HEK293 (cell line): ENCODE measurements at regions not wholly inside any gene's neighbourhood (a gene's known extent, or its start where the extent isn't known, plus 50 kb on each side); places are given as distances from the start of the nearest gene placed in this dataset.

Source experiments
- CTCF ChIA-PET: fragments of 350-600 bp; formaldehyde crosslinking; extraction: SDS; loops from one replicate; lab custom pipeline; 2021; ENCODE audit warnings: antibody characterized with exemption; lab: Yijun Ruan, JAX
- POLR2A ChIA-PET: fragments of 300-600 bp; formaldehyde crosslinking; extraction: SDS; loops from one replicate; lab custom pipeline; 2020; ENCODE audit warnings: antibody characterized with exemption, inconsistent platforms; lab: Yijun Ruan, JAX
- H3K27ac ChIP-seq: fragments of 200-500 bp; sonication (Bioruptor generic); 2 replicates; pipeline ENCODE4 v1.5.1; 2014; ENCODE audit warnings: low read depth, low read length, control low read depth, inconsistent platforms; ENCODE audit errors: extremely low read depth
- H3K36me3 ChIP-seq, 2 experiments: fragments of 200-500 bp in 1 of 2; sonication (Bioruptor generic) in 1 of 2; 1 replicate in 1 of 2; 2 replicates in 1 of 2; pipeline ENCODE4 v1.5.1; 2014 to 2017; ENCODE audit warnings: inconsistent platforms in 2 of 2, low read length in 2 of 2; ENCODE audit not compliant: control insufficient read depth in 2 of 2, insufficient read depth in 1 of 2
- H3K4me1 ChIP-seq: fragments of 200-500 bp; sonication (Bioruptor generic); 2 replicates; pipeline ENCODE4 v1.5.1; 2014; ENCODE audit warnings: mild to moderate bottlenecking, low read length, inconsistent platforms; ENCODE audit not compliant: control insufficient read depth, insufficient read depth
- H3K4me3 ChIP-seq: 2 replicates; pipeline ENCODE4 v1.5.1; 2011; ENCODE audit warnings: low read depth, mild to moderate bottlenecking, control low read depth, low read length, moderate library complexity
- H3K9me3 ChIP-seq: fragments of 200-500 bp; sonication (Bioruptor generic); 2 replicates; pipeline ENCODE4 v1.5.1; 2014; ENCODE audit warnings: low read depth, low read length, inconsistent platforms; ENCODE audit not compliant: control insufficient read depth, insufficient read depth
- GLI2 ChIP-seq: fragments of 450-650 bp; formaldehyde crosslinking; IDR thresholded peaks from 2 replicates; pipeline ENCODE4; 2017; ENCODE audit warnings: missing biosample characterization, missing genetic modification characterization, low read depth, borderline replicate concordance
- SETDB1 ChIP-seq: IDR thresholded peaks from one replicate; pipeline ENCODE4 v1.6.1; 2017; ENCODE audit warnings: mild to moderate bottlenecking, low read length, moderate library complexity, mixed read lengths; ENCODE audit not compliant: insufficient read length
- ZBTB49 ChIP-seq: fragments of 450-650 bp; formaldehyde crosslinking; IDR thresholded peaks from 2 replicates; pipeline ENCODE4 v1.5.1; 2016; ENCODE audit warnings: missing biosample characterization, missing genetic modification characterization, low read depth
- ZNF121 ChIP-seq: fragments of 450-650 bp; formaldehyde crosslinking; IDR thresholded peaks from 2 replicates; pipeline ENCODE4 v1.5.1; 2016; ENCODE audit warnings: missing biosample characterization, missing genetic modification characterization
- ZNF18 ChIP-seq: fragments of 450-650 bp; formaldehyde crosslinking; IDR thresholded peaks from 2 replicates; pipeline ENCODE4 v1.5.1; 2016; ENCODE audit warnings: missing biosample characterization, missing genetic modification characterization
- ZNF221 ChIP-seq: fragments of 450-650 bp; formaldehyde crosslinking; IDR thresholded peaks from 2 replicates; pipeline ENCODE4 v1.5.1; 2017; ENCODE audit warnings: missing biosample characterization, missing genetic modification characterization, borderline replicate concordance
- ZNF239 ChIP-seq: fragments of 450-650 bp; formaldehyde crosslinking; IDR thresholded peaks from 2 replicates; pipeline ENCODE4 v1.5.1; 2016; ENCODE audit warnings: missing biosample characterization, missing genetic modification characterization
- ZNF280D ChIP-seq: fragments of 450-650 bp; formaldehyde crosslinking; IDR thresholded peaks from 2 replicates; pipeline ENCODE4 v1.5.1; 2016; ENCODE audit warnings: missing biosample characterization, missing genetic modification characterization
- ZNF37A ChIP-seq: fragments of 450-650 bp; IDR thresholded peaks from 2 replicates; pipeline ENCODE4 v1.5.1; 2018; ENCODE audit warnings: missing biosample characterization, missing genetic modification characterization
- ZNF404 ChIP-seq: fragments of 450-650 bp; formaldehyde crosslinking; IDR thresholded peaks from 2 replicates; pipeline ENCODE4 v1.5.1; 2017; ENCODE audit warnings: missing biosample characterization, missing genetic modification characterization
- ZNF426 ChIP-seq: fragments of 450-650 bp; formaldehyde crosslinking; IDR thresholded peaks from 2 replicates; pipeline ENCODE4 v1.5.1; 2017; ENCODE audit warnings: missing biosample characterization, missing genetic modification characterization, mild to moderate bottlenecking, inconsistent platforms, moderate library complexity
- ZNF580 ChIP-seq: fragments of 450-650 bp; formaldehyde crosslinking; IDR thresholded peaks from 2 replicates; pipeline ENCODE4 v1.5.1; 2016; ENCODE audit warnings: missing biosample characterization, missing genetic modification characterization
- ZNF792 ChIP-seq: fragments of 450-650 bp; formaldehyde crosslinking; IDR thresholded peaks from 2 replicates; pipeline ENCODE4 v1.5.1; 2016; ENCODE audit warnings: missing biosample characterization, missing genetic modification characterization
- ZNF830 ChIP-seq: fragments of 450-650 bp; IDR thresholded peaks from 2 replicates; pipeline ENCODE4 v1.5.0; 2018; ENCODE audit warnings: missing biosample characterization, missing genetic modification characterization, low read depth, mild to moderate bottlenecking, moderate library complexity
- ZSCAN23 ChIP-seq: fragments of 450-650 bp; formaldehyde crosslinking; IDR thresholded peaks from 2 replicates; pipeline ENCODE4 v1.5.1; 2016; ENCODE audit warnings: missing biosample characterization, missing genetic modification characterization

- no peak for TF ChIP-seq ZBTB49 (tag by site-specific recombination)
- no peak for TF ChIP-seq ZNF426 (tag by site-specific recombination)
- TF ChIP-seq ZNF221 (tag by site-specific recombination), result no peak
These were observed 324.3 kb downstream of the PLA2G4A start (continued) for GRCh38 chr1:187153047-187153446.

- Histone ChIP-seq H3K9me3 (no peaks in the 10 kb centered on the region), H3K4me3 (no peak overlapping the region), H3K36me3 (no peaks in the 10 kb centered on the region), H3K27ac (no peak overlapping the region), H3K4me1 (no peaks in the 10 kb centered on the region)
- POLR2A ChIA-PET, result no interaction called here
- CTCF ChIA-PET, result no interaction called here
- TF ChIP-seq ZNF792 (tag by site-specific recombination) (no peak), ZBTB49 (tag by site-specific recombination) (no peak), ZNF404 (tag by site-specific recombination) (no peak), ZNF580 (no peak), ZNF18 (no peak), ZSCAN23 (tag by site-specific recombination) (no peak), ZNF830 (tag by site-specific recombination) (no peak), ZNF239 (tag by site-specific recombination) (no peak), SETDB1 (no peak), GLI2 (tag by site-specific recombination) (no peak), ZNF37A (tag by site-specific recombination) (no peak), ZNF280D (tag by site-specific recombination) (no peak), ZNF121 (tag by site-specific recombination) (no peak)
These were observed 328.4 kb downstream of the PLA2G4A start for GRCh38 chr1:187157115-187157514.
